NCI-H345 treated with DMSO at 0.1 percent for 48 hours (cell line): ENCODE measurements at regions not wholly inside any gene's neighbourhood (a gene's known extent, or its start where the extent isn't known, plus 50 kb on each side); places are given as distances from the start of the nearest gene placed in this dataset.

ENCODE experiments used
- DNase-seq: peaks from one replicate; lab custom pipeline; 2025; ENCODE audit not compliant: unreplicated experiment; lab: John Stamatoyannopoulos, UW

GRCh38 chr5:105392710-105393149 lies 1830.1 kb upstream of the NUDT12 start:
- no peak for DNase-seq

GRCh38 chr5:105392122-105392709 lies 1829.6 kb upstream of the NUDT12 start:
- no peak for DNase-seq

- no peak for DNase-seq
These were observed 1817.5 kb upstream of the NUDT12 start for GRCh38 chr5:105380126-105380525.

GRCh38 chr5:105371169-105371568 lies 1808.6 kb upstream of the NUDT12 start:
- no peak for DNase-seq

GRCh38 chr5:105350486-105351140 lies 1788.0 kb upstream of the NUDT12 start:
- no peak for DNase-seq

GRCh38 chr5:105331558-105331957 lies 1769.0 kb upstream of the NUDT12 start:
- no peak for DNase-seq

- no peak for DNase-seq
These were observed 1767.6 kb upstream of the NUDT12 start for GRCh38 chr5:105330185-105330584.

GRCh38 chr5:105304859-105305258 lies 1742.3 kb upstream of the NUDT12 start:
- DNase-seq, result no peak

GRCh38 chr5:105288946-105289345 lies 1726.4 kb upstream of the NUDT12 start:
- DNase-seq, result no peak

GRCh38 chr5:105283134-105283533 lies 1720.5 kb upstream of the NUDT12 start:
- no peak for DNase-seq

GRCh38 chr5:105274079-105274478 lies 1711.5 kb upstream of the NUDT12 start:
- no peak for DNase-seq

- no peak for DNase-seq
These were observed 1700.9 kb upstream of the NUDT12 start for GRCh38 chr5:105263515-105263914.

GRCh38 chr5:105259581-105260217 lies 1697.1 kb upstream of the NUDT12 start:
- DNase-seq, result no peak

- no peak for DNase-seq
These were observed 1676.0 kb upstream of the NUDT12 start for GRCh38 chr5:105238561-105238960.

- peak; percentile 34 for DNase-seq
These were observed 1668.0 kb upstream of the NUDT12 start for GRCh38 chr5:105230516-105231157.

GRCh38 chr5:105218018-105218417 lies 1655.4 kb upstream of the NUDT12 start:
- DNase-seq, result no peak

- no peak for DNase-seq
These were observed 1650.5 kb upstream of the NUDT12 start for GRCh38 chr5:105213078-105213477.

- no peak for DNase-seq
These were observed 1644.5 kb upstream of the NUDT12 start for GRCh38 chr5:105207066-105207465.

GRCh38 chr5:105197531-105197930 lies 1634.9 kb upstream of the NUDT12 start:
- no peak for DNase-seq

GRCh38 chr5:105195765-105196164 lies 1633.2 kb upstream of the NUDT12 start:
- no peak for DNase-seq

GRCh38 chr5:105172918-105173317 lies 1610.3 kb upstream of the NUDT12 start:
- no peak for DNase-seq

- no peak for DNase-seq
These were observed 1606.2 kb upstream of the NUDT12 start for GRCh38 chr5:105168806-105169205.
